ENCODE measurements at regions not wholly inside any gene's neighbourhood (a gene's known extent, or its start where the extent isn't known, plus 50 kb on each side); places are given as distances from the start of the nearest gene placed in this dataset.
"Not testable (repeated sequence)": the region's sequence is repeated elsewhere in the genome, so short reads cannot be mapped to it uniquely, and the experiment has no call there.

GRCh38 chr17:77322514-77323412 is 182.0 kb downstream of the SEC14L1 start:
- peak; percentile 88 for DNase-seq

- DNase-seq: peak; percentile 40
Measured at GRCh38 chr17:77323413-77324171, 182.8 kb downstream of the SEC14L1 start.

GRCh38 chr17:77324227-77324626 is 183.5 kb downstream of the SEC14L1 start:
- no peak for DNase-seq

GRCh38 chr17:77325577-77326075 is 184.9 kb downstream of the SEC14L1 start:
- peak; percentile 84 for DNase-seq

GRCh38 chr17:77326076-77326591 is 185.4 kb downstream of the SEC14L1 start:
- DNase-seq: no peak

GRCh38 chr17:77326636-77327035 is 185.9 kb downstream of the SEC14L1 start:
- DNase-seq: no peak

GRCh38 chr17:77327181-77327565 is 186.4 kb downstream of the SEC14L1 start:
- DNase-seq: no peak

- DNase-seq: no peak
Measured at GRCh38 chr17:77327566-77328464, 187.0 kb downstream of the SEC14L1 start.

- no peak for DNase-seq
Measured at GRCh38 chr17:77328823-77329740, 188.3 kb downstream of the SEC14L1 start.

GRCh38 chr17:77329741-77330531 is 189.2 kb downstream of the SEC14L1 start:
- DNase-seq: no peak

- DNase-seq: no peak
Measured at GRCh38 chr17:77330602-77331081, 189.9 kb downstream of the SEC14L1 start.

GRCh38 chr17:77331301-77331864 is 190.6 kb downstream of the SEC14L1 start:
- DNase-seq: peak; percentile 92

GRCh38 chr17:77332034-77332971 is 191.5 kb downstream of the SEC14L1 start:
- no peak for DNase-seq

- peak; percentile 92 for DNase-seq
Measured at GRCh38 chr17:77332981-77333685, 192.4 kb downstream of the SEC14L1 start.

- DNase-seq: no peak
Measured at GRCh38 chr17:77337150-77337549, 196.4 kb downstream of the SEC14L1 start.

GRCh38 chr17:77341069-77341541 is 200.3 kb downstream of the SEC14L1 start:
- no peak for DNase-seq

GRCh38 chr17:77342656-77342990 is 201.9 kb downstream of the SEC14L1 start:
- not testable (repeated sequence) for DNase-seq
